Transverse colon (tissue), 4 donors: ENCODE measurements at regions not wholly inside any gene's neighbourhood (a gene's known extent, or its start where the extent isn't known, plus 50 kb on each side); places are given as distances from the start of the nearest gene placed in this dataset.

Source experiments
- DNase-seq: peaks from one replicate; pipeline ENCODE4 v3.0.0-alpha.2; 2019
- H3K27ac ChIP-seq, 4 donors: fragments of 200-600 bp; sonication (generic); 2 replicates each; pipeline ENCODE4 v1.5.1; 2016 to 2018; ENCODE audit warnings: inconsistent platforms in 4 of 4
- H3K27me3 ChIP-seq: fragments of 200-600 bp; sonication (generic); 2 replicates; pipeline ENCODE4 v1.5.1; 2017; ENCODE audit warnings: inconsistent platforms
- H3K36me3 ChIP-seq, 4 donors: fragments of 200-600 bp; sonication (generic); 2 replicates each; pipeline ENCODE4 v1.5.1; 2017 to 2019; ENCODE audit warnings: inconsistent platforms in 4 of 4
- H3K4me1 ChIP-seq, 4 donors: fragments of 200-600 bp; sonication (generic); 2 replicates each; pipeline ENCODE4 v1.5.1; 2017 to 2020; ENCODE audit warnings: inconsistent platforms in 4 of 4
- H3K4me3 ChIP-seq, 4 donors: fragments of 200-600 bp; sonication (generic); 1 replicate in 1 of 4; 2 replicates in 3 of 4; pipeline versions ENCODE4 v1.5.1 to v1.6.1; 2017 to 2019; ENCODE audit warnings: inconsistent platforms in 4 of 4
- H3K9me3 ChIP-seq, 2 donors: fragments of 200-600 bp; sonication (generic); 2 replicates each; pipeline ENCODE4 v1.5.1; 2017 to 2019; ENCODE audit warnings: inconsistent platforms in 2 of 2
- EP300 ChIP-seq: sonication (generic); formaldehyde crosslinking; IDR thresholded peaks from one replicate; pipeline ENCODE4 v1.6.1; 2017; ENCODE audit warnings: antibody characterized with exemption, low read depth
- POLR2A ChIP-seq: fragments of 450-650 bp; IDR thresholded peaks from one replicate; pipeline ENCODE4 v1.6.1; 2016; ENCODE audit warnings: antibody characterized with exemption, mild to moderate bottlenecking, moderate library complexity
- POLR2AphosphoS5 ChIP-seq, 3 donors: sonication (generic); formaldehyde crosslinking; IDR thresholded peaks; one replicate each; pipeline ENCODE4 v1.6.1; 2016; ENCODE audit warnings: antibody characterized with exemption in 3 of 3
- WGBS, 2 donors: methylation state at CpG; one replicate each; pipeline ENCODE4 v1.1.5; 2018; ENCODE audit warnings: low coverage in 1 of 2; 5-methylcytosine and 5-hydroxymethylcytosine counted together
- in situ Hi-C, 4 donors: fragments of 200-750 bp; cut with MboI; loops; one replicate each; pipeline versions ENCODE4 v1.15.0 to v1.15.1; 2017; ENCODE audit warnings: low sequenced_read_pairs in 3 of 4, low pct_ligation_motif_present in 1 of 4, low pct_unique_long_range_greater_than_20kb in 1 of 4
- intact Hi-C: fragments of 100-400 bp; cut with DNase I; formaldehyde crosslinking; loops from one replicate; pipeline ENCODE4 v1.15.1; 2023; ENCODE audit warnings: low total_unique reads
- TF ChIP-seq, protein P1 (sequence below), 5 experiments: fragments of 200-600 bp in 3 of 5; fragments of 450-650 bp in 2 of 5; sonication (generic) in 3 of 5; IDR thresholded peaks; 1 replicate in 2 of 5; 2 replicates in 3 of 5; pipeline ENCODE4 v1.5.1; 2016 to 2017; ENCODE audit warnings: antibody characterized with exemption in 5 of 5, inconsistent platforms in 3 of 5, mild to moderate bottlenecking in 2 of 5, moderate library complexity in 1 of 5

DNA sequence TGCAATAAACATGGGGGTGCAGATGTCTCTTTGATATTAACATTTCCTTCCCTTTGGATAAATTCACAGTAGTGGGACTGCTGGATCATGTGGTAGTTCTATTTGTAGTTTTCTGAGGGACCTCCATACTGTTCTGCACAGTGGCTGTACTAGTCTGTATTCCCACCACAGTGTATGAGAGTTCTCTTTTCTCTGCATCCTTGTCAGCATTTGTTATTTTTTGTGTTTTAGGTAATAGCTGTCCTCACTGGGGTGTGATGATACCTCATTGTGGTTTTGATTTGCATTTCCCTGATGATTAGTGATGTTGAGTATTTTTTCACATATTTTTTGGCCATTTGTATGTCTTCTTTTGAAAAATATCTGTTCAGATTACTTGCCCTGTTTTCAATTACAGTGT lies 562.5 kb downstream of the CSNK1G3 start:
- Histone ChIP-seq H3K36me3 (no peaks in the 10 kb centered on the region), H3K4me1 (no peaks in the 10 kb centered on the region), H3K27ac (no peak overlapping the region), H3K4me3 (no peak overlapping the region), H3K9me3 (no peaks in the 10 kb centered on the region), H3K27me3 (no peaks in the 10 kb centered on the region)
- TF ChIP-seq POLR2A (no peak), EP300 (no peak), POLR2AphosphoS5 (IDR thresholded peaks at IDR 0.05) (no peak)
- TF ChIP-seq, protein P1, sequence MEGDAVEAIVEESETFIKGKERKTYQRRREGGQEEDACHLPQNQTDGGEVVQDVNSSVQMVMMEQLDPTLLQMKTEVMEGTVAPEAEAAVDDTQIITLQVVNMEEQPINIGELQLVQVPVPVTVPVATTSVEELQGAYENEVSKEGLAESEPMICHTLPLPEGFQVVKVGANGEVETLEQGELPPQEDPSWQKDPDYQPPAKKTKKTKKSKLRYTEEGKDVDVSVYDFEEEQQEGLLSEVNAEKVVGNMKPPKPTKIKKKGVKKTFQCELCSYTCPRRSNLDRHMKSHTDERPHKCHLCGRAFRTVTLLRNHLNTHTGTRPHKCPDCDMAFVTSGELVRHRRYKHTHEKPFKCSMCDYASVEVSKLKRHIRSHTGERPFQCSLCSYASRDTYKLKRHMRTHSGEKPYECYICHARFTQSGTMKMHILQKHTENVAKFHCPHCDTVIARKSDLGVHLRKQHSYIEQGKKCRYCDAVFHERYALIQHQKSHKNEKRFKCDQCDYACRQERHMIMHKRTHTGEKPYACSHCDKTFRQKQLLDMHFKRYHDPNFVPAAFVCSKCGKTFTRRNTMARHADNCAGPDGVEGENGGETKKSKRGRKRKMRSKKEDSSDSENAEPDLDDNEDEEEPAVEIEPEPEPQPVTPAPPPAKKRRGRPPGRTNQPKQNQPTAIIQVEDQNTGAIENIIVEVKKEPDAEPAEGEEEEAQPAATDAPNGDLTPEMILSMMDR (IDR thresholded peaks at IDR 0.05) = no peak
- in situ Hi-C loops (no loop called here), intact Hi-C loops (no loop called here)
- DNase-seq = no peak

DNA sequence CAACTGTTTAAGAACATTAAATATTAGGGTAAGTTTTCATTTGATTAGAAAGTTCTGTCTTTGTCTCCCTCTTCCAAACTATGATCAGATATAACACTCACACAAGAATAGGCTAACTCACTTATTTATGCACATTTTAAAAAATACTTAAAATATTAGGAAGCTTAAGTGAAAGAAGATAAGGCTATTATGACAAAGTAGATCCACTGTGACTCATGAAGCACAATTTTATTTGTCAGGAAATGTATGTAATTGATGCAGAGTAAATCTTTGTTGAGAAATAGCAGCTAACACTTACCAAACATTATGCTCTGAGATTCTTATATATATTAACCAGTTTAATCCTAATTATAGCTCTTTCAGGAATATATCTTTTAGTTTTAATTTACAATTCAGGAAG lies 560.6 kb downstream of the CSNK1G3 start:
- H3K4me1 ChIP-seq = no peaks in the 10 kb centered on the region
- no peaks in the 10 kb centered on the region for H3K9me3 ChIP-seq
- DNase-seq = no peak
- TF ChIP-seq, protein P1 (IDR thresholded peaks at IDR 0.05) = no peak
- TF ChIP-seq POLR2A = no peak
- TF ChIP-seq POLR2AphosphoS5 (IDR thresholded peaks at IDR 0.05) = no peak
- H3K27ac ChIP-seq = no peak overlapping the region
- no peak overlapping the region for H3K4me3 ChIP-seq
- no peaks in the 10 kb centered on the region for H3K36me3 ChIP-seq
- in situ Hi-C loops (no loop called here), intact Hi-C loops (no loop called here)
- H3K27me3 ChIP-seq = no peaks in the 10 kb centered on the region

DNA sequence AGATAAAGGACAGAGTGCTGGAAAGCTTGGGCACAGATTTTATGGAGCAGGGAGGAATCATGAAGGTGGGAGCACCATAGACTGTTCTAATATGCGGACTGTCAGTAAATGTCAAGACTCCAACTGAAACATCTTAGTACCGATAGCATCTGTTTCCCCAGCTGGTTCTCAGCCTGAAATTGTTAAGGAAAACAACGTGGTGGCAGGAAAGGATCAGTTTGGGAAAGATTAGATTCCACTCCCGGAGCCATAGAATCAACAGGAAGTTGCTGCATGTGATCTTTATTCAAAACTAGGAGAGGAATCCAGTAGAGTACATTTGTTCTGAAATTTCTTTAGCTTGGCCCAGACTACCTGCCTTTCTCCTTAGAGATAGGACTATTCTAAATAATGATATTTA lies 559.1 kb downstream of the CSNK1G3 start:
- TF ChIP-seq, protein P1 (IDR thresholded peaks at IDR 0.05) = no peak
- TF ChIP-seq POLR2AphosphoS5 (IDR thresholded peaks at IDR 0.05) = no peak
- no peak for TF ChIP-seq POLR2A
- TF ChIP-seq EP300 = no peak
- H3K4me3 ChIP-seq = no peak overlapping the region
- in situ Hi-C loops (no loop called here), intact Hi-C loops (no loop called here)
- H3K27ac ChIP-seq = no peak overlapping the region
- 51 to 59% methylated on average over 4 of the region's 4 CpGs for WGBS, 2 donors
- DNase-seq = no peak
- no peaks in the 10 kb centered on the region for H3K36me3 ChIP-seq
- no peaks in the 10 kb centered on the region for H3K27me3 ChIP-seq
- H3K4me1 ChIP-seq = no peaks in the 10 kb centered on the region
- H3K9me3 ChIP-seq = no peaks in the 10 kb centered on the region

DNA sequence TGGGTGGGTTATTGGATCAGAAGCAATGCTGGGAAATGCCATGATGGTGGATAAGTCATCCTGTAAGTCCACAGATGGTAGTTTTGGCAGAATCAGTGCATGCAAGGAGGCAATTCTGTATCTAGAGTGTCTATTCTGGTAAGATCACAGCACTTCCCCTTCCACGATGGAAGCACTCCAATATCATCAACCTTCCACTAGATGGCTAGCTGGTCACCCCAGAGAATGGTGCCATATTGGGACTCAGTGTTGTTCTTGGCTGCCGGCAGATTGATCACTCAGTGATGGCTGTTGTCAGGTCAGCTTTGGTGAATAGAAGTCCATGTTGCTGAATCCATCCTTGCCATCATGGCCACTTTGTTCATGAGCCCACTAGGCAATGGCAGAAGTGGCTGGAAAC lies 553.5 kb downstream of the CSNK1G3 start:
- no peak for TF ChIP-seq POLR2A
- TF ChIP-seq, protein P1 (IDR thresholded peaks at IDR 0.05) = no peak
- TF ChIP-seq POLR2AphosphoS5 (IDR thresholded peaks at IDR 0.05) = no peak
- no peak for TF ChIP-seq EP300
- Histone ChIP-seq H3K27ac (no peak overlapping the region), H3K4me1 (peaks cover 0 to 9% (median 0%) of the 10 kb centered on the region in 4 donors), H3K9me3 (no peaks in the 10 kb centered on the region), H3K4me3 (no peak overlapping the region), H3K36me3 (no peaks in the 10 kb centered on the region), H3K27me3 (no peaks in the 10 kb centered on the region)
- DNase-seq = no peak
- intact Hi-C loops (no loop called here), in situ Hi-C loops (no loop called here)
- 97 to 100% methylated on average over 1 to 2 of the region's 2 CpGs for WGBS, 2 donors
